Neural cell (in vitro differentiated cells): ENCODE measurements at regions not wholly inside any gene's neighbourhood (a gene's known extent, or its start where the extent isn't known, plus 50 kb on each side); places are given as distances from the start of the nearest gene placed in this dataset.

Experiments
- CTCF ChIP-seq: fragments of 450-650 bp; IDR thresholded peaks from 2 replicates; pipeline ENCODE4 v1.5.1; 2014; ENCODE audit warnings: antibody characterized with exemption, mild to moderate bottlenecking, moderate library complexity; ENCODE audit not compliant: poor library complexity, severe bottlenecking
- EP300 ChIP-seq: fragments of 450-650 bp; conservative IDR thresholded peaks from 2 replicates; pipeline ENCODE4 v1.6.1; 2014; ENCODE audit warnings: antibody characterized with exemption, mild to moderate bottlenecking, moderate library complexity; ENCODE audit not compliant: poor library complexity, severe bottlenecking
- MXI1 ChIP-seq: fragments of 450-650 bp; conservative IDR thresholded peaks from 2 replicates; pipeline ENCODE4 v1.6.1; 2014; ENCODE audit warnings: antibody characterized with exemption, mild to moderate bottlenecking; ENCODE audit not compliant: poor library complexity, severe bottlenecking
- POLR2AphosphoS5 ChIP-seq: IDR thresholded peaks from 2 replicates; pipeline ENCODE4 v1.6.1; 2012
- TAF1 ChIP-seq: IDR thresholded peaks from 2 replicates; pipeline ENCODE4 v1.6.1; 2012; ENCODE audit warnings: low read depth

DNA sequence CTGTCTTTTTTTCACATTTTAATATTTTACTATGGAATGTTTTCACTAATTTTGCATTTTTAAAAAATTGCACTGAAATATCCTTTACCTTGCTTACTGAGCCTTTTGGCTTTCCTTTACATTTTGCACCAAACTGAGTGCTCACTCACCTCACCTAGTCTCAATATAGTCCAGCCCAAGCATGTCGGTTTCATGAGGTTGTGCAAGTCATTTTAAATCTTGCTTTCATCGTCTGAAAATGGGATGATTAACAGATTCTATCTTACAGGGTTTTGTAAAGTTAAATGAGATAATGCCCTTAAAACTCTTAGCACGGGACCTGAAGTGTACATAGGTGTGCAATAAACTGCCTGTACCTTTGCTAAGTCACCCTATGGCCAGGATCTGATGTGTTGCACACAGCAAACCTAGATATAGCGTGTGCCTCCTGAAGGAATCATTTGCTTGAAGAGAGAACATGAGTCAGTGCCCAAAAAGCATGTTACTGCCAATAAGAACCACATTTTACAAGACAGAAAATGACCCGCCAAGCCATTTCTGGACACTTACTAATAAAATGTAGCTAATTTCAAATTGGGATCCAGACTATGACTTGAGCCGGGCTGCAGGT lies 199.8 kb downstream of the JCAD start:
- no peak for TF ChIP-seq EP300
- no peak for TF ChIP-seq CTCF
- no peak for TF ChIP-seq POLR2AphosphoS5
- TF ChIP-seq TAF1 = no peak
- TF ChIP-seq MXI1 = no peak
